H9 (cell line): ENCODE measurements at regions not wholly inside any gene's neighbourhood (a gene's known extent, or its start where the extent isn't known, plus 50 kb on each side); places are given as distances from the start of the nearest gene placed in this dataset.

Experiments used
- DNase-seq: peaks from one replicate; pipeline ENCODE4 v3.0.0-alpha.2; 2017
- H2AFZ ChIP-seq: one replicate; pipeline ENCODE4 v1.6.1; 2013; ENCODE audit warnings: mild to moderate bottlenecking, low read length, control low read depth, moderate library complexity
- H2AK5ac ChIP-seq: 2 replicates; pipeline ENCODE4 v1.6.1; 2013; ENCODE audit warnings: low read length, control low read depth, mixed read lengths; ENCODE audit not compliant: insufficient read length
- H2BK120ac ChIP-seq: one replicate; pipeline ENCODE4 v1.6.1; 2013; ENCODE audit warnings: low read depth, mild to moderate bottlenecking, low read length, control low read depth, inconsistent platforms; ENCODE audit not compliant: poor library complexity, severe bottlenecking
- H2BK12ac ChIP-seq: 2 replicates; pipeline ENCODE4 v1.6.1; 2013; ENCODE audit warnings: low read length, control low read depth, mixed read lengths, low read depth; ENCODE audit not compliant: insufficient read length
- H2BK15ac ChIP-seq: 2 replicates; pipeline ENCODE4 v1.6.1; 2013; ENCODE audit warnings: low read depth, low read length, control low read depth
- H2BK20ac ChIP-seq: one replicate; pipeline ENCODE4 v1.6.1; 2013; ENCODE audit warnings: low read depth, mild to moderate bottlenecking, low read length, control low read depth, inconsistent platforms; ENCODE audit not compliant: poor library complexity, severe bottlenecking
- H2BK5ac ChIP-seq: 2 replicates; pipeline ENCODE4 v1.6.1; 2013; ENCODE audit warnings: low read length, control low read depth, mixed read lengths; ENCODE audit not compliant: insufficient read length
- H3K14ac ChIP-seq: 2 replicates; pipeline ENCODE4 v1.6.1; 2013; ENCODE audit warnings: low read length, control low read depth; ENCODE audit not compliant: insufficient read depth
- H3K18ac ChIP-seq: 2 replicates; pipeline ENCODE4 v1.6.1; 2013; ENCODE audit warnings: low read depth, mild to moderate bottlenecking, mixed read lengths, low read length, control low read depth; ENCODE audit not compliant: insufficient read length
- H3K23ac ChIP-seq: 2 replicates; pipeline ENCODE4 v1.6.1; 2013; ENCODE audit warnings: low read length, control low read depth, mixed read lengths, low read depth; ENCODE audit not compliant: insufficient read length
- H3K23me2 ChIP-seq: 2 replicates; pipeline ENCODE4 v1.6.1; 2013; ENCODE audit warnings: low read depth, mild to moderate bottlenecking, mixed read lengths, low read length, control low read depth; ENCODE audit not compliant: insufficient read length, poor library complexity, severe bottlenecking
- H3K27ac ChIP-seq: 2 replicates; pipeline ENCODE4 v1.5.1; 2013; ENCODE audit warnings: low read length, control low read depth, mixed read lengths, low read depth; ENCODE audit not compliant: insufficient read length
- H3K27me3 ChIP-seq: 2 replicates; pipeline ENCODE4 v1.6.1; 2013; ENCODE audit warnings: low read length, control low read depth, inconsistent platforms; ENCODE audit not compliant: insufficient read depth
- H3K4ac ChIP-seq: 2 replicates; pipeline ENCODE4 v1.6.1; 2013; ENCODE audit warnings: low read depth, mild to moderate bottlenecking, control low read depth, inconsistent platforms, low read length, moderate library complexity
- H3K4me1 ChIP-seq: 2 replicates; pipeline ENCODE4 v1.6.1; 2013; ENCODE audit warnings: low read length, control low read depth, inconsistent platforms; ENCODE audit not compliant: insufficient read depth
- H3K4me2 ChIP-seq: 2 replicates; pipeline ENCODE4 v1.6.1; 2013; ENCODE audit warnings: low read length, control low read depth, mixed read lengths; ENCODE audit not compliant: insufficient read length, insufficient read depth
- H3K56ac ChIP-seq: 2 replicates; pipeline ENCODE4 v1.6.1; 2013; ENCODE audit warnings: low read depth, mild to moderate bottlenecking, mixed read lengths, low read length, control low read depth; ENCODE audit not compliant: insufficient read length
- H3K79me1 ChIP-seq: 2 replicates; pipeline ENCODE4 v1.6.1; 2013; ENCODE audit warnings: low read depth, mild to moderate bottlenecking, moderate library complexity, low read length, control low read depth, inconsistent platforms; ENCODE audit not compliant: insufficient read depth, poor library complexity, severe bottlenecking
- H3K79me2 ChIP-seq: 2 replicates; pipeline ENCODE4 v1.6.1; 2013; ENCODE audit warnings: low read length, control low read depth, inconsistent platforms; ENCODE audit not compliant: insufficient read depth
- H3K9ac ChIP-seq: 2 replicates; pipeline ENCODE4 v1.6.1; 2013; ENCODE audit warnings: low read length, control low read depth, mixed read lengths; ENCODE audit not compliant: insufficient read length; ENCODE audit errors: extremely low read depth
- H3K9me3 ChIP-seq: one replicate; pipeline ENCODE4 v1.6.1; 2013; ENCODE audit warnings: low read depth, low read length, inconsistent platforms; ENCODE audit not compliant: control insufficient read depth
- H3T11ph ChIP-seq: one replicate; pipeline ENCODE4 v1.6.1; 2013; ENCODE audit warnings: mild to moderate bottlenecking, low read length, control low read depth, inconsistent platforms
- H4K20me1 ChIP-seq: one replicate; pipeline ENCODE4 v1.6.1; 2013; ENCODE audit not compliant: control insufficient read depth, insufficient read length, insufficient read depth
- H4K5ac ChIP-seq: 2 replicates; pipeline ENCODE4 v1.6.1; 2013; ENCODE audit warnings: low read depth, mild to moderate bottlenecking, mixed read lengths, low read length, control low read depth; ENCODE audit not compliant: insufficient read length
- H4K8ac ChIP-seq: replicated peaks from 2 replicates; pipeline ENCODE4 v1.6.1; 2013; ENCODE audit warnings: low read length, control low read depth, mixed read lengths, low read depth; ENCODE audit not compliant: insufficient read length
- H4K91ac ChIP-seq: 2 replicates; pipeline ENCODE4 v1.6.1; 2013; ENCODE audit warnings: low read depth, mild to moderate bottlenecking, moderate library complexity, mixed read lengths, low read length, control low read depth; ENCODE audit not compliant: insufficient read length
- H3K27ac Mint-ChIP-seq, 3 experiments: 2 replicates in 2 of 3; 3 replicates in 1 of 3; pipeline ENCODE4 v1.8.0; 2020 to 2021; ENCODE audit warnings: mixed read lengths in 3 of 3, mild to moderate bottlenecking in 1 of 3, moderate library complexity in 1 of 3
- H3K27me3 Mint-ChIP-seq: 2 replicates; pipeline ENCODE4 v1.8.0; 2021; ENCODE audit warnings: low read depth, mild to moderate bottlenecking, moderate library complexity, mixed read lengths
- H3K36me3 Mint-ChIP-seq, 3 experiments: 2 replicates in 2 of 3; 3 replicates in 1 of 3; pipeline ENCODE4 v1.8.0; 2020 to 2021; ENCODE audit warnings: low read depth in 3 of 3, mixed read lengths in 3 of 3; ENCODE audit not compliant: insufficient read depth in 1 of 3
- H3K4me1 Mint-ChIP-seq, 2 experiments: 2 replicates each; pipeline ENCODE4 v1.8.0; 2020; ENCODE audit warnings: mixed read lengths in 2 of 2
- H3K4me3 Mint-ChIP-seq, 2 experiments: 2 replicates in 1 of 2; 3 replicates in 1 of 2; pipeline ENCODE4 v1.8.0; 2020 to 2021; ENCODE audit warnings: mild to moderate bottlenecking in 2 of 2, mixed read lengths in 2 of 2, moderate library complexity in 1 of 2
- H3K9me3 Mint-ChIP-seq, 2 experiments: 2 replicates in 1 of 2; 3 replicates in 1 of 2; pipeline ENCODE4 v1.8.0; 2020; ENCODE audit warnings: mild to moderate bottlenecking in 2 of 2, mixed read lengths in 2 of 2, moderate library complexity in 1 of 2
- CTCF ChIP-seq: fragments of 200-600 bp; sonication (generic); conservative IDR thresholded peaks from 3 replicates; pipeline ENCODE4 v1.8.0; 2021; ENCODE audit warnings: antibody characterized with exemption, mild to moderate bottlenecking

- H3K14ac ChIP-seq: no peak overlapping the region
- no peak overlapping the region for H3K27ac ChIP-seq
- no peaks in the 10 kb centered on the region for H3K27me3 Mint-ChIP-seq
- no peak overlapping the region for H4K91ac ChIP-seq
- H3K79me2 ChIP-seq: no peaks in the 10 kb centered on the region
- no peak overlapping the region for H2BK20ac ChIP-seq
- no peaks in the 10 kb centered on the region for H3K9me3 ChIP-seq
- H2BK120ac ChIP-seq: no peak overlapping the region
- H2BK15ac ChIP-seq: no peak overlapping the region
- no peak overlapping the region for H3K27ac Mint-ChIP-seq
- no peak overlapping the region for H3K4me3 Mint-ChIP-seq
- H4K8ac ChIP-seq: no peak overlapping the region
- H3K56ac ChIP-seq: no peak overlapping the region
- peaks cover 7 to 14% of the 10 kb centered on the region in 2 experiments for H3K4me1 Mint-ChIP-seq
- no peaks in the 10 kb centered on the region for H4K20me1 ChIP-seq
- H3K18ac ChIP-seq: no peak overlapping the region
- H3K9me3 Mint-ChIP-seq: no peaks in the 10 kb centered on the region
- H3K4ac ChIP-seq: no peak overlapping the region
- H3K9ac ChIP-seq: no peak overlapping the region
- H3K79me1 ChIP-seq: no peaks in the 10 kb centered on the region
- H3K4me2 ChIP-seq: no peak overlapping the region
- H3K23me2 ChIP-seq: no peaks in the 10 kb centered on the region
- no peak overlapping the region for H2AFZ ChIP-seq
- no peak overlapping the region for H2BK12ac ChIP-seq
- H4K5ac ChIP-seq: no peak overlapping the region
- H3T11ph ChIP-seq: no peak overlapping the region
- no peaks in the 10 kb centered on the region for H3K4me1 ChIP-seq
- no peak overlapping the region for H3K23ac ChIP-seq
- no peak overlapping the region for H2BK5ac ChIP-seq
- DNase-seq: no peak
- no peaks in the 10 kb centered on the region; a peak in 1 of 7 replicates for H3K36me3 Mint-ChIP-seq
- no peak overlapping the region for H2AK5ac ChIP-seq
- no peaks in the 10 kb centered on the region for H3K27me3 ChIP-seq
- TF ChIP-seq CTCF: no peak
These were observed 987.0 kb downstream of the NR2F1-AS1 start for GRCh38 chr5:92594031-92594430.
